WERI-Rb-1 (cell line): ENCODE measurements at regions not wholly inside any gene's neighbourhood (a gene's known extent, or its start where the extent isn't known, plus 50 kb on each side); places are given as distances from the start of the nearest gene placed in this dataset.
"Not testable (repeated sequence)": the region's sequence is repeated elsewhere in the genome, so short reads cannot be mapped to it uniquely, and the experiment has no call there.

ENCODE experiments used
- DNase-seq: peaks from one replicate; pipeline ENCODE4 v3.0.0-alpha.2; 2020
- H3K27ac ChIP-seq: fragments of 250-450 bp; sonication (Bioruptor Pico); 2 replicates; pipeline ENCODE4 v1.5.1; 2020; ENCODE audit warnings: mild to moderate bottlenecking, moderate library complexity
- H3K27me3 ChIP-seq: fragments of 250-450 bp; sonication (Bioruptor Pico); 2 replicates; pipeline ENCODE4 v1.5.1; 2021; ENCODE audit warnings: mild to moderate bottlenecking, low read depth, moderate library complexity; ENCODE audit not compliant: insufficient read depth, severe bottlenecking
- H3K36me3 ChIP-seq: fragments of 250-450 bp; sonication (Bioruptor Pico); 2 replicates; pipeline ENCODE4 v1.5.1; 2020; ENCODE audit warnings: mild to moderate bottlenecking, moderate library complexity
- H3K4me3 ChIP-seq: 2 replicates; pipeline ENCODE4 v1.5.1; 2011; ENCODE audit warnings: low read depth, mild to moderate bottlenecking, control low read depth, low read length
- H3K9me3 ChIP-seq: fragments of 250-450 bp; sonication (Bioruptor Pico); 2 replicates; pipeline ENCODE4 v1.5.1; 2021; ENCODE audit warnings: mild to moderate bottlenecking, moderate library complexity; ENCODE audit not compliant: severe bottlenecking

DNA sequence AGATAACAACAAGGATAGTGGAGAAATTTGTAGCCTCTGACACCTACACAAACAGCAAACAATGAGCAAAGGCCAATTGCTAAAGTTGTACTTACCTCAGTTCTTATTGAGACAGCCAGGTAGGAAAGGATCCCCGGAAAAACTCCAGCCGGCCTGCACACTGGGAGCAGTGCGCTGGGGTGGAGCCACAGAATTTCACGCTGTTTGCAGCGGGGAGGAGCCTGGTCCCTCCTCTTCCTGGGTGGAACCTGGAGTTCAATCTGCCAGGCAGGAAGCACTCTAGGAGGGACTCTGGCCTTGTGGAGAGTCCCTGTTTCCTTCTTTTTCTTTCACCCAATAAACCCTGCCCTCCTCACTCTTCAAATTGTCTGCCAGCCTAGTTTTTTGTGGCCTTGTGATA is 382.6 kb upstream of the TGIF2LX start:
- H3K4me3 ChIP-seq, H3K36me3 ChIP-seq, DNase-seq, H3K27ac ChIP-seq, H3K27me3 ChIP-seq, H3K9me3 ChIP-seq: not testable (repeated sequence)

- H3K27me3 ChIP-seq, H3K4me3 ChIP-seq, H3K36me3 ChIP-seq, H3K27ac ChIP-seq, H3K9me3 ChIP-seq, DNase-seq: not testable (repeated sequence)
Measured at GRCh38 chrX:89557146-89557545, 364.6 kb upstream of the TGIF2LX start.

DNA sequence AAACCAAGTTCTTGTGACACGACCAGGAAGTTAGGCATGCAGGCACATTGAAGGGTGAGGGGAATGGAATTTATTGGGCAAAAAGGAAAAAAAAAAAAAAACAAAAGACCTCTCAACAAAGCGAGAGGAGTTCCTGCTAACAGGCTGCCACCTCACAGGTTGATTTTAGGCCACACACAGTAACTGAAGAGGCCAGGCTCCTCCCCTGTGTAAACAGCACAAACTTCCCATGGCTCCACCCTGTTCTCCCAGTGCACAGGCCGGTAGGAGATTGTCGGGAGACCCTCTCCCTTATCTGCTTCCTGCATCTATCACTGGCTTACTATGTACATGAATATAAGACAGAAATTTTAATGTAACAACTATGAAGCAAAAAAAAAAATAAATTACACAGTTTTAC is 359.6 kb upstream of the TGIF2LX start:
- not testable (repeated sequence) for DNase-seq, H3K27me3 ChIP-seq, H3K36me3 ChIP-seq, H3K4me3 ChIP-seq, H3K9me3 ChIP-seq, H3K27ac ChIP-seq

GRCh38 chrX:89563107-89563506 is 358.6 kb upstream of the TGIF2LX start:
- H3K9me3 ChIP-seq, H3K36me3 ChIP-seq, H3K27ac ChIP-seq, DNase-seq, H3K27me3 ChIP-seq, H3K4me3 ChIP-seq: not testable (repeated sequence)

- H3K27ac ChIP-seq, H3K27me3 ChIP-seq, H3K36me3 ChIP-seq, DNase-seq, H3K9me3 ChIP-seq, H3K4me3 ChIP-seq: not testable (repeated sequence)
Measured at GRCh38 chrX:89567787-89568186, 353.9 kb upstream of the TGIF2LX start.

DNA sequence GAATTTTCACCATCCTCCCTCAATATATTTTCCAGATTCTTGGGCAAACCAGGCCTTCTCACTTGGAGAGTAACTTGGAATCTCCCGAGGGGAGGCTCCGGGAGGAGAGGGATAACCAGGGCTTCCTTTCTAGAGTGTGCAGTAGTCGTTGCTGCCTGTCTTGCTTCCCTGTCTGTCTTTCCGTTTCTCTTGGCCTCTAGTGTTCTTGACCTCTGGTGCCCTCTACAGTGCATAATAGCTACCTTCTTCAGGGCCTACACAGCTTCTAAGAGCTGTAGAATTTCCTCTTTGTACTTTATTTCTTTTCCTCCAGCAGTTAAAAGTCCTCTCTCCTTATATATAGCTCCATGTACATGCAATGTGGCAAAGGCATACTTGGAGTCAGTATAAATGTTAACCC is 339.8 kb upstream of the TGIF2LX start:
- not testable (repeated sequence) for H3K27ac ChIP-seq, H3K27me3 ChIP-seq, H3K4me3 ChIP-seq, H3K9me3 ChIP-seq, H3K36me3 ChIP-seq, DNase-seq

DNA sequence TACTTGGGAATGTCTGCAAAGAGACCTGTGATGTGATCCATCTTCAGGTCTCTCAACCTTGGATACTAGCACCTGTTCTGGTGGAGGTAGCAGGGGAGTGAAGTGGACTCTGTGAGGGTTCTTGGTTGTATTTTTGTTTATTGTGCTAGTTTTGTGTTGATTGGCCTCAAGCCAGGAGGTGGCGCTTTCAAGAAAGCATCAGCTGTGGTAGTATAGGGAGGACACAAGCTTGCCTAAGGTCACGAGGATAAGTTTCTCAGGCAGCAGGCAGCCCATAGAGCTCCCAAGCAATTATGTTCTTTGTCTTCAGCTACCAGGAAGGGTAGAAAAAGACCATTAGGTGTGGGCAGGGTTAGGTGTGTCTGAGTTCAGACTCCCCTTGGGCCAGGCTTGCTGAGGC is 289.9 kb upstream of the TGIF2LX start:
- H3K27ac ChIP-seq, H3K9me3 ChIP-seq, H3K27me3 ChIP-seq, H3K36me3 ChIP-seq, H3K4me3 ChIP-seq, DNase-seq: not testable (repeated sequence)

- H3K4me3 ChIP-seq: not testable (repeated sequence)
Measured at GRCh38 chrX:89635887-89636286, 285.8 kb upstream of the TGIF2LX start.

DNA sequence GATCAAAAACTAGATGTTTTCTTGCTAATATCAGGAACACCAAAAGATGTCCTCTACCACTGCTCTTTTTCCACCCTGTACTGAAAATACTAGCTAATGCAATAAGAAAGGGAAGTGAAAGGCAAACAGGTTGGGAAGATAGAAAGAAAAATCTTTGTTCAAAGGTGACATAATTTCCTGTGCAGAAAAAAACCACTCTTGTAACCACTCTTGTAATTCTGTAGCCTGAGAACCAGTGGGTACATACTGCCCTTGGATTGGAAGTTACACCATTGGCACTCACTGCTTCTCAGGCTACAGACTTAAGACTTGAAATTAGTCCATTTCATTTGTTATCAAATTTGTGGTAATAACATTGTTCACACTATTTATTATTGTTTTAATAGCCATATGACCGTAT is 263.0 kb upstream of the TGIF2LX start:
- not testable (repeated sequence) for H3K9me3 ChIP-seq, H3K27ac ChIP-seq

More at GRCh38 chrX:89635887-89636286, 285.8 kb upstream of the TGIF2LX start:
- H3K27me3 ChIP-seq, DNase-seq, H3K36me3 ChIP-seq, H3K9me3 ChIP-seq, H3K27ac ChIP-seq: not testable (repeated sequence)

DNA sequence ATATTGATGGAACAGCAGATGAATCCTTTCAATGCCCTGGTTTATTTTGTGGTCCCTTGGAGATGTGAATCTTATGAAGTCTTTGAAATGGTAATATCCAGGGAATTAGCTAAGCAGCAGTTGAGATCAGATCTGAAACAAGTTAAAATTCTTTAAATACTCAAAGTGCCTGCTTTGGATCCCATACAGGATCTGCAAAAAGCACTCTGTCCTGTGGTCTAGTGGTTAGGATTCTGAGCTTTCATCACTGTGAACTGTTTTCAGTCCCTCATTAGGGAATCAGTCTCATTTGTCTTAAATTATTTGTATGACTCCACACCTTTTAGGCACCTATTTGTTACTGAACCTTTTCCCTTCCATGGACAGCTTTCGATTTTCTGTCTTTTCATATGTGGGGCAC is 215.2 kb upstream of the TGIF2LX start:
- not testable (repeated sequence) for H3K9me3 ChIP-seq, H3K36me3 ChIP-seq, H3K27ac ChIP-seq, DNase-seq, H3K27me3 ChIP-seq, H3K4me3 ChIP-seq

More for the DNA sequence above, 263.0 kb upstream of the TGIF2LX start:
- not testable (repeated sequence) for H3K36me3 ChIP-seq, H3K4me3 ChIP-seq, DNase-seq, H3K27me3 ChIP-seq

- not testable (repeated sequence) for H3K36me3 ChIP-seq, DNase-seq, H3K4me3 ChIP-seq, H3K27me3 ChIP-seq, H3K27ac ChIP-seq, H3K9me3 ChIP-seq
Measured at GRCh38 chrX:89707363-89707927, 214.3 kb upstream of the TGIF2LX start.

- H3K4me3 ChIP-seq, H3K36me3 ChIP-seq, H3K27ac ChIP-seq, H3K9me3 ChIP-seq, DNase-seq: not testable (repeated sequence)
- H3K27me3 ChIP-seq: peaks cover 10% of the 10 kb centered on the region
Measured at GRCh38 chrX:89734367-89734766, 187.3 kb upstream of the TGIF2LX start.

GRCh38 chrX:89756466-89756865 is 165.2 kb upstream of the TGIF2LX start:
- H3K27me3 ChIP-seq, H3K4me3 ChIP-seq, H3K27ac ChIP-seq, DNase-seq, H3K36me3 ChIP-seq, H3K9me3 ChIP-seq: not testable (repeated sequence)
